ENCODE measurements at regions not wholly inside any gene's neighbourhood (a gene's known extent, or its start where the extent isn't known, plus 50 kb on each side); places are given as distances from the start of the nearest gene placed in this dataset.

DNA sequence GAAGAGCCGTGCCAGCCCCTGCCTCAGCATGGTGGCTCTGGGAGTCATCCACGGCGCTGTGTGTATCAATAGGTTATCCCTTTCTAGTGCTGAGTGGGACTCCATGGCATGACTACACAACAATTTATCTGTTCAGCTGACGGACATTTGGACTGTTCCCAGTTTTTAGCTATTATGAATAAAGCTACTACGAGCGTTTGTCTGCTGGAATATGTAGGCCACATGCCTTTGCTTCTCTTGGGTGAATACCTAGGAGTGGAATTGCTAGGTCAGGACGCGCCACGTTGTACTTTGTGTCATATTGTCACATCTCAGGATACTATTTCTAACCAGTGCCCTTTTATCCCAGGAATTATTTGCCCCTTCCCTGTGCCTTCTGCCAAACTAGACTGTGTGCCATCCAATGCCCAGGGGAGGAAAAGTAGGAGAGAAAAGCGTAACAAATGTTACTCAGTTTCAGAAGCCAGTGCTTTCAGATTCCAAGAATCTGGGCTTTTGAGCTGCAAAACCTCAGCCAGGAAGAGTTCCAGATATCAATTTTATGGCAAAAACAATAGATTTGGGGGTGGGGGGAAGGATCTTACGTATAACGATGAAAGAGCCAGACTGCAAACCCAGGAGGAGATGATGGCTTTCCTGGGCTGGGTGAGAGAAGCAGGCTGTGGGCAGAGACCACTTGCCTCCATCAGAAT is 62.5 kb upstream of the NCOR2 start:
- Mint-ChIP-seq H3K4me1 (no peaks in the 10 kb centered on the region), H3K4me3 (no peak overlapping the region), H3K36me3 (ENCODE audit: low read depth) (no peaks in the 10 kb centered on the region), H3K27me3 (peaks cover 3% of the 10 kb centered on the region), H3K9me3 (ENCODE audit: low read depth) (no peaks in the 10 kb centered on the region), H3K27ac (no peak overlapping the region)
- ChIA-PET CTCF (interaction anchor here (0.7 kb wide), 2 partner anchors 21 to 136 kb away, joined by 3 to 4 read pairs; no protein-coding TSS in a partner anchor), POLR2A (no interaction called here)
- ATAC-seq (no peak), DNase-seq (no peak)
- intact Hi-C loops (cut with DNase I, micrococcal nuclease), result no loop called here

DNA sequence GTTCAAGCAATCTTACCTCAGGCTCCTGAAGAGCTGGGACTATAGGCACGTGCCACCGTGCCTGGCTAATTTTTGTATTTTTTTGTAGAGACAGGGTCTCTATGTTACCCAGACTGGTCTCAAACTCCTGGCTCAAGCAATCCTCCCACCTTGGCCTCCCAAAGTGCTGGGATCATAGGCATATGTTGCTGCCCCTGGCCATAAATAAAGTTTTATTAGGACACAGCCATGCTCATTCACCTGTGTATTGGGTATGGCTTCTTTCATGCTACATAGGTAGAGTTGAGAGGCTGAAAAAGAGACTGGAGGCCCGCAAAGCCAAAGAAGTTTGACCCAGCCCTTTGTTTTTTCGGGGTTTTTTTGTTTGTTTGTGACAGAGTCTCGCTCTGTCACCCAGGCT is 61.7 kb upstream of the NCOR2 start:
- intact Hi-C loops (cut with DNase I, micrococcal nuclease), result no loop called here
- peaks cover 3% of the 10 kb centered on the region for H3K27me3 Mint-ChIP-seq
- ATAC-seq (no peak), DNase-seq (no peak)
- ChIA-PET CTCF (interaction anchor here (0.7 to 1.0 kb wide), 2 partner anchors 15 to 136 kb away, joined by 3 to 4 read pairs; no protein-coding TSS in a partner anchor), POLR2A (no interaction called here)
- no peak overlapping the region for H3K4me3 Mint-ChIP-seq
- H3K36me3 Mint-ChIP-seq (ENCODE audit: low read depth), result no peaks in the 10 kb centered on the region
- no peak overlapping the region for H3K27ac Mint-ChIP-seq
- H3K4me1 Mint-ChIP-seq, result no peaks in the 10 kb centered on the region
- no peaks in the 10 kb centered on the region for H3K9me3 Mint-ChIP-seq (ENCODE audit: low read depth)

GRCh38 chr12:124627956-124628355 is 60.5 kb upstream of the NCOR2 start:
- Mint-ChIP-seq H3K27ac (no peak overlapping the region), H3K9me3 (ENCODE audit: low read depth) (no peaks in the 10 kb centered on the region), H3K4me3 (no peak overlapping the region), H3K4me1 (no peaks in the 10 kb centered on the region), H3K27me3 (peaks cover under 1% of the 10 kb centered on the region), H3K36me3 (ENCODE audit: low read depth) (no peaks in the 10 kb centered on the region)
- ATAC-seq (no peak), DNase-seq (no peak)
- intact Hi-C loops (cut with DNase I, micrococcal nuclease), result no loop called here
- CTCF ChIA-PET, result interaction anchor here (0.8 to 1.0 kb wide), 2 partner anchors 14 to 88 kb away, joined by 3 read pairs; no protein-coding TSS in a partner anchor
- POLR2A ChIA-PET, result no interaction called here

GRCh38 chr12:124626971-124627411 is 59.6 kb upstream of the NCOR2 start:
- ATAC-seq, result no peak
- no peak for DNase-seq
- H3K36me3 Mint-ChIP-seq (ENCODE audit: low read depth), result no peaks in the 10 kb centered on the region
- ChIA-PET CTCF (interaction anchor here (1.4 kb wide), 1 partner anchor 10 kb away, joined by 3 read pairs; no protein-coding TSS in a partner anchor), POLR2A (no interaction called here)
- intact Hi-C loops (cut with DNase I, micrococcal nuclease), result no loop called here
- H3K4me1 Mint-ChIP-seq, result no peaks in the 10 kb centered on the region
- no peaks in the 10 kb centered on the region for H3K9me3 Mint-ChIP-seq (ENCODE audit: low read depth)
- no peak overlapping the region for H3K4me3 Mint-ChIP-seq
- no peak overlapping the region for H3K27ac Mint-ChIP-seq
- H3K27me3 Mint-ChIP-seq, result no peaks in the 10 kb centered on the region

GRCh38 chr12:124625867-124626675 is 58.7 kb upstream of the NCOR2 start:
- intact Hi-C loops (cut with DNase I, micrococcal nuclease), result no loop called here
- ATAC-seq (no peak), DNase-seq (no peak)
- POLR2A ChIA-PET, result no interaction called here
- Mint-ChIP-seq H3K27ac (no peak overlapping the region), H3K4me1 (no peaks in the 10 kb centered on the region), H3K36me3 (ENCODE audit: low read depth) (no peaks in the 10 kb centered on the region), H3K4me3 (no peak overlapping the region), H3K9me3 (ENCODE audit: low read depth) (no peaks in the 10 kb centered on the region), H3K27me3 (no peaks in the 10 kb centered on the region)
- CTCF ChIA-PET, result interaction anchor here (0.6 to 1.4 kb wide), 2 partner anchors 11 to 123 kb away, joined by 3 read pairs; no protein-coding TSS in a partner anchor

DNA sequence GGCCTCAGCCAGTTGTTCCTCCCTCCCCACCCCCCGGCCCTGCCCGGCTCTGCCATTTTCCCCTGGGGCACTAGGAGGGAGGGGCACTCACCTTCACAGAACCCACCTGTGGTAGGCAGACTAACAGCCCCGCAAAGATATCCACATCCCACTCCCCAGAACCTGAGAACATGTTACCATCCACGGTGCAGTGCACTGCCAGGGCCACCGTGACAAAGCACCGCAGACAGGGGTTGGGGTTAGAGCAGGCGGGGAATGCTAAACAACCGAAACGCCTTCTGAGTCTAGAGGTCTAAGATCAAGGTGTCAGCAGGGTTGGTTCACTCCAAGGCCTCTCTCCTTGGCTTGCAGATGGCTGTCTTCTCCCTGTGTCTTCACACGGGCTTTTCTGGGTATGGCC is 57.4 kb upstream of the NCOR2 start:
- H3K36me3 Mint-ChIP-seq (ENCODE audit: low read depth), result no peaks in the 10 kb centered on the region
- CTCF ChIA-PET, result no interaction called here
- POLR2A ChIA-PET, result no interaction called here
- no peaks in the 10 kb centered on the region for H3K4me1 Mint-ChIP-seq
- no peak overlapping the region for H3K4me3 Mint-ChIP-seq
- no peak overlapping the region for H3K27ac Mint-ChIP-seq
- no peaks in the 10 kb centered on the region for H3K9me3 Mint-ChIP-seq (ENCODE audit: low read depth)
- no peak for ATAC-seq
- no peaks in the 10 kb centered on the region for H3K27me3 Mint-ChIP-seq
- intact Hi-C loops (cut with DNase I, micrococcal nuclease), result no loop called here
- DNase-seq, result no peak

- DNase-seq, result no peak
- H3K4me3 Mint-ChIP-seq, result no peak overlapping the region
- no peak overlapping the region for H3K27ac Mint-ChIP-seq
- intact Hi-C loops (cut with DNase I, micrococcal nuclease), result no loop called here
- ATAC-seq, result no peak
- ChIA-PET CTCF (no interaction called here), POLR2A (no interaction called here)
- no peaks in the 10 kb centered on the region for H3K27me3 Mint-ChIP-seq
- H3K4me1 Mint-ChIP-seq, result no peaks in the 10 kb centered on the region
- no peaks in the 10 kb centered on the region for H3K36me3 Mint-ChIP-seq (ENCODE audit: low read depth)
- H3K9me3 Mint-ChIP-seq (ENCODE audit: low read depth), result no peaks in the 10 kb centered on the region
These were observed 56.1 kb upstream of the NCOR2 start for GRCh38 chr12:124623344-124624035.

- Mint-ChIP-seq H3K4me1 (no peaks in the 10 kb centered on the region), H3K4me3 (no peak overlapping the region), H3K27me3 (no peaks in the 10 kb centered on the region), H3K36me3 (ENCODE audit: low read depth) (no peaks in the 10 kb centered on the region), H3K27ac (no peak overlapping the region), H3K9me3 (ENCODE audit: low read depth) (no peaks in the 10 kb centered on the region)
- ATAC-seq (no peak), DNase-seq (no peak)
- intact Hi-C loops (cut with DNase I, micrococcal nuclease), result no loop called here
- CTCF ChIA-PET, result no interaction called here
- POLR2A ChIA-PET, result no interaction called here
These were observed 55.4 kb upstream of the NCOR2 start for GRCh38 chr12:124622764-124623163.

GRCh38 chr12:124622331-124622730 is 54.9 kb upstream of the NCOR2 start:
- no peaks in the 10 kb centered on the region for H3K4me1 Mint-ChIP-seq
- H3K9me3 Mint-ChIP-seq (ENCODE audit: low read depth), result no peaks in the 10 kb centered on the region
- intact Hi-C loops (cut with DNase I, micrococcal nuclease), result no loop called here
- no peak for DNase-seq
- ChIA-PET CTCF (interaction anchor here (0.7 kb wide), 1 partner anchor 242 kb away, joined by 3 read pairs; no protein-coding TSS in a partner anchor), POLR2A (no interaction called here)
- H3K27ac Mint-ChIP-seq, result no peak overlapping the region
- no peak for ATAC-seq
- no peaks in the 10 kb centered on the region for H3K36me3 Mint-ChIP-seq (ENCODE audit: low read depth)
- no peak overlapping the region for H3K4me3 Mint-ChIP-seq
- H3K27me3 Mint-ChIP-seq, result no peaks in the 10 kb centered on the region

- no peaks in the 10 kb centered on the region for H3K36me3 Mint-ChIP-seq (ENCODE audit: low read depth)
- H3K4me1 Mint-ChIP-seq, result no peaks in the 10 kb centered on the region
- ATAC-seq, result no peak
- no peak overlapping the region for H3K27ac Mint-ChIP-seq
- H3K4me3 Mint-ChIP-seq, result no peak overlapping the region
- no peak for DNase-seq
- no peaks in the 10 kb centered on the region for H3K9me3 Mint-ChIP-seq (ENCODE audit: low read depth)
- intact Hi-C loops (cut with DNase I, micrococcal nuclease), result no loop called here
- no peaks in the 10 kb centered on the region for H3K27me3 Mint-ChIP-seq
- ChIA-PET POLR2A (no interaction called here), CTCF (no interaction called here)
These were observed 53.9 kb upstream of the NCOR2 start for GRCh38 chr12:124621296-124621660.

DNA sequence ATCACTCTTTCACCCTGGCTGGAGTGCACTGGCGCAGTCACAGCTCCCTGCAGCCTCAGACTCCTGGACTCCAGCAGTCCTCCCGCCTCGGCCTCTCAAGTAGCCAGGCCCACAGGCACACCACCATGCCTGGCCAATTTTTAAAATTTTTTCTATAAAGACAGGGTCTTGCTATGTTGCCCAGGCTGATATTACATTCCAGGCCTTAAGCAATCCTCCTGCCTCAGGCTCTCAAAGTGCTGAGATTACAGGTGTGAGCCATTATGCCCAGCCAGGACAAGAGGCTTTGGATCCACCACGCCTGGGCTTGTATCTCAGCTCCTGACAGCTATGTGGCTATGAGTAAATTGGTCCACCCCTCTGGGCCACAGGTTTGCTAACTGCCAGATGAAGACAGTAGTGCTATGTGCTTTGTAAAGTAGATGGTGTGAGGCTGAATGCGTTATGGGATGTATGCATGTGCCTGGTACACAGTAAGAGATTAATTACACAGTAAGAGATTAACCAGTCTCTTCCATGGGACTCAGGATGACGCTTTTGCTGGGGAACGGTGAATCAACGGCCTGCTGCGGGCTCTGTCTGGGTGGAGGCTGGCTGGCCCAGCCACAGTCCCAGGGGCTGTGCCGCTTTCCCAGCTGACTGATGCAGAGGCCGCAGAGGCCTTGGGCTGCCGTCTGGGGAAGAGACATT is 53.3 kb upstream of the NCOR2 start:
- H3K36me3 Mint-ChIP-seq (ENCODE audit: low read depth), result no peaks in the 10 kb centered on the region
- H3K27ac Mint-ChIP-seq, result no peak overlapping the region
- no peak overlapping the region for H3K4me3 Mint-ChIP-seq

More for the DNA sequence above, 53.3 kb upstream of the NCOR2 start:
- ATAC-seq (no peak), DNase-seq (no peak)
- no peaks in the 10 kb centered on the region for H3K4me1 Mint-ChIP-seq
- ChIA-PET CTCF (interaction anchor here (0.6 kb wide), 1 partner anchor 151 kb away, joined by 3 read pairs; no protein-coding TSS in a partner anchor), POLR2A (no interaction called here)
- no peaks in the 10 kb centered on the region for H3K9me3 Mint-ChIP-seq (ENCODE audit: low read depth)
- no peaks in the 10 kb centered on the region for H3K27me3 Mint-ChIP-seq
- intact Hi-C loops (cut with DNase I, micrococcal nuclease), result no loop called here

All from activated CD4-positive, alpha-beta T cell treated with anti-CD3 and anti-CD28 coated beads for 36 hours (primary cell).